HG02571 (cell line): ENCODE measurements at regions not wholly inside any gene's neighbourhood (a gene's known extent, or its start where the extent isn't known, plus 50 kb on each side); places are given as distances from the start of the nearest gene placed in this dataset.

ENCODE experiments used
- ATAC-seq: cut with Tn5 transposase; IDR thresholded peaks from one replicate; pipeline ENCODE4 v1.9.1; 2021; ENCODE audit warnings: mild to moderate bottlenecking, moderate library complexity; ENCODE audit not compliant: unreplicated experiment

- ATAC-seq: no peak
These were observed 63.8 kb downstream of the MRPL46 start for GRCh38 chr15:88403351-88403791.

GRCh38 chr15:88401996-88402656 is 65.1 kb downstream of the MRPL46 start:
- ATAC-seq: no peak

- ATAC-seq: no peak
These were observed 65.8 kb downstream of the MRPL46 start for GRCh38 chr15:88401251-88401995.

- ATAC-seq: no peak
These were observed 66.5 kb downstream of the MRPL46 start for GRCh38 chr15:88400591-88401250.

GRCh38 chr15:88400084-88400483 is 67.1 kb downstream of the MRPL46 start:
- no peak for ATAC-seq

GRCh38 chr15:88399021-88399685 is 68.0 kb downstream of the MRPL46 start:
- no peak for ATAC-seq

- ATAC-seq: no peak
These were observed 69.2 kb downstream of the MRPL46 start for GRCh38 chr15:88398011-88398410.

- no peak for ATAC-seq
These were observed 69.7 kb downstream of the MRPL46 start for GRCh38 chr15:88397506-88397905.

GRCh38 chr15:88395872-88396781 is 71.1 kb downstream of the MRPL46 start:
- no peak for ATAC-seq

GRCh38 chr15:88395241-88395640 is 71.9 kb downstream of the MRPL46 start:
- ATAC-seq: no peak

GRCh38 chr15:88394553-88395145 is 72.5 kb downstream of the MRPL46 start:
- ATAC-seq: no peak

GRCh38 chr15:88393719-88394519 is 73.3 kb downstream of the MRPL46 start:
- ATAC-seq: no peak

- no peak for ATAC-seq
These were observed 75.5 kb downstream of the MRPL46 start for GRCh38 chr15:88391700-88392099.

GRCh38 chr15:88391006-88391405 is 76.2 kb downstream of the MRPL46 start:
- no peak for ATAC-seq

GRCh38 chr15:88390164-88390901 is 76.9 kb downstream of the MRPL46 start:
- no peak for ATAC-seq

- ATAC-seq: no peak
These were observed 78.1 kb downstream of the MRPL46 start for GRCh38 chr15:88389120-88389519.

- ATAC-seq: no peak
These were observed 78.5 kb downstream of the MRPL46 start for GRCh38 chr15:88388686-88389085.

- no peak for ATAC-seq
These were observed 82.0 kb downstream of the MRPL46 start for GRCh38 chr15:88385078-88385700.
